Endothelial cell of umbilical vein (primary cell): ENCODE measurements at regions not wholly inside any gene's neighbourhood (a gene's known extent, or its start where the extent isn't known, plus 50 kb on each side); places are given as distances from the start of the nearest gene placed in this dataset.
A peak's percentile ranks its signal among the peaks of the same experiment; 100 is the strongest.

Source experiments
- BruUV-seq: library from RNA; stranded (reverse); fragments of 400-500 nt; replicated peaks from 2 replicates; lab custom pipeline; 2021; lab: Mats Ljungman, UMichigan
- CTCF ChIA-PET: fragments of 300-600, 350-600 bp; sonication (Branson Sonifier 250); formaldehyde crosslinking; loops from one replicate; lab custom pipeline; 2021; ENCODE audit warnings: antibody characterized with exemption, inconsistent platforms; lab: Charles Lee
- POLR2A ChIA-PET: fragments of 300-600, 350-600 bp; sonication (Branson Sonifier 250); formaldehyde crosslinking; loops from one replicate; lab custom pipeline; 2021; ENCODE audit warnings: antibody characterized with exemption, inconsistent platforms; lab: Charles Lee
- DNase-seq: peaks from one replicate; pipeline ENCODE4 v3.0.0-alpha.2; 2011; ENCODE audit warnings: low read depth, low spot score
- FAIRE-seq: peaks from 2 replicates; lab custom pipeline; 2011; peaks lifted over from hg19 to GRCh38; lab: Jason Lieb, UNC
- H2AFZ ChIP-seq: 2 replicates; pipeline ENCODE4 v1.6.0; 2012; ENCODE audit warnings: low read depth, low read length, control low read depth, inconsistent platforms
- H3K27ac ChIP-seq: 2 replicates; pipeline ENCODE4 v1.5.1; 2011; ENCODE audit warnings: low read depth, mild to moderate bottlenecking, control low read depth, low read length, moderate library complexity; ENCODE audit not compliant: insufficient read depth
- H3K27me3 ChIP-seq, 2 experiments: 2 replicates each; pipeline versions ENCODE4 v1.6.0 to v1.6.1; 2011; ENCODE audit warnings: low read length in 2 of 2, mixed read lengths in 1 of 2; ENCODE audit not compliant: control insufficient read depth in 2 of 2, insufficient read depth in 2 of 2
- H3K36me3 ChIP-seq, 2 experiments: 2 replicates in 1 of 2; 3 replicates in 1 of 2; pipeline ENCODE4 v1.5.1; 2011; ENCODE audit warnings: low read length in 2 of 2, mild to moderate bottlenecking in 1 of 2, moderate library complexity in 1 of 2; ENCODE audit not compliant: control insufficient read depth in 2 of 2, insufficient read depth in 2 of 2; ENCODE audit errors: extremely low read depth in 1 of 2
- H3K4me1 ChIP-seq: 3 replicates; pipeline ENCODE4 v1.5.1; 2011; ENCODE audit warnings: mild to moderate bottlenecking, low read length; ENCODE audit not compliant: control insufficient read depth, insufficient read depth; ENCODE audit errors: extremely low read depth
- H3K4me2 ChIP-seq: 2 replicates; pipeline ENCODE4 v1.6.1; 2011; ENCODE audit warnings: low read length, control low read depth, mixed read lengths; ENCODE audit not compliant: insufficient read depth
- H3K4me3 ChIP-seq, 3 experiments: fragments of 200-600 bp in 1 of 3; sonication (generic), shearing (Covaris generic) in 1 of 3; replicated peaks in 1 of 3; 2 replicates each; pipeline ENCODE4 v1.5.1; 2011 to 2016; ENCODE audit warnings: control low read depth in 3 of 3, low read length in 3 of 3, mild to moderate bottlenecking in 2 of 3, inconsistent platforms in 1 of 3, low read depth in 1 of 3, moderate library complexity in 1 of 3; ENCODE audit not compliant: insufficient read depth in 1 of 3
- H3K79me2 ChIP-seq: 2 replicates; pipeline ENCODE4 v1.6.0; 2012; ENCODE audit warnings: low read length, inconsistent platforms; ENCODE audit not compliant: control insufficient read depth, insufficient read depth
- H3K9ac ChIP-seq: replicated peaks from 2 replicates; pipeline ENCODE3; 2011; ENCODE audit warnings: low read length, control low read depth; ENCODE audit not compliant: insufficient read depth; ENCODE audit errors: extremely low read depth
- H3K9me1 ChIP-seq: replicated peaks from 3 replicates; pipeline ENCODE4 v1.6.0; 2011; ENCODE audit warnings: mild to moderate bottlenecking, low read length; ENCODE audit not compliant: control insufficient read depth, insufficient read depth; ENCODE audit errors: extremely low read depth
- H3K9me3 ChIP-seq: replicated peaks from 2 replicates; pipeline ENCODE4 v1.5.1; 2012; ENCODE audit warnings: low read length, inconsistent platforms; ENCODE audit not compliant: control insufficient read depth, insufficient read depth
- H4K20me1 ChIP-seq: replicated peaks from 2 replicates; pipeline ENCODE3; 2011; ENCODE audit warnings: mild to moderate bottlenecking, low read length; ENCODE audit not compliant: control insufficient read depth, insufficient read depth; ENCODE audit errors: extremely low read depth
- EZH2 ChIP-seq: IDR thresholded peaks from 2 replicates; pipeline ENCODE4 v1.6.1; 2012; ENCODE audit warnings: borderline replicate concordance, low read depth, mild to moderate bottlenecking, moderate library complexity, low read length, inconsistent platforms; ENCODE audit not compliant: severe bottlenecking
- FOS ChIP-seq: IDR thresholded peaks from 2 replicates; pipeline ENCODE4 v1.6.1; 2011; ENCODE audit warnings: mild to moderate bottlenecking, low read length, moderate library complexity, borderline replicate concordance; ENCODE audit not compliant: insufficient read depth
- GATA2 ChIP-seq: IDR thresholded peaks from 2 replicates; pipeline ENCODE4 v1.7.0; 2011; ENCODE audit warnings: low read depth, mild to moderate bottlenecking, moderate library complexity, mixed read lengths, low read length; ENCODE audit not compliant: insufficient read length, insufficient read depth
- JUN ChIP-seq: IDR thresholded peaks from 2 replicates; pipeline ENCODE4 v1.6.1; 2011; ENCODE audit warnings: borderline replicate concordance, low read depth; ENCODE audit not compliant: insufficient read length, insufficient read depth
- MYC ChIP-seq: IDR thresholded peaks from one replicate; pipeline ENCODE4 v1.6.1; 2011; ENCODE audit warnings: mild to moderate bottlenecking, low read depth, low read length
- POLR2A ChIP-seq: IDR thresholded peaks from 2 replicates; pipeline ENCODE4 v1.6.1; 2012; ENCODE audit warnings: low read depth, mild to moderate bottlenecking, control low read depth, low read length
- POLR2AphosphoS5 ChIP-seq: IDR thresholded peaks from 2 replicates; pipeline ENCODE4 v1.6.1; 2012; ENCODE audit warnings: low read depth, mild to moderate bottlenecking, control low read depth, low read length, moderate library complexity; ENCODE audit not compliant: insufficient read depth
- dilution Hi-C: fragments of 300-500 bp; cut with MboI; formaldehyde crosslinking; loops from one replicate; pipeline ENCODE4 v1.15.0; 2019; ENCODE audit warnings: low sequenced_read_pairs; ENCODE audit not compliant: extremely low pct_ligation_motif_present
- intact Hi-C: fragments of 100-400 bp; cut with micrococcal nuclease; formaldehyde crosslinking; loops from one replicate; pipeline ENCODE4 v1.10.0; 2022
- TF ChIP-seq, protein P1 (sequence below), 2 donors: IDR thresholded peaks; 1 replicate in 1 of 2; 2 replicates in 1 of 2; pipeline ENCODE4 v1.5.1; 2011; ENCODE audit warnings: low read length in 2 of 2, mild to moderate bottlenecking in 2 of 2, moderate library complexity in 2 of 2, control low read depth in 1 of 2, inconsistent platforms in 1 of 2, low read depth in 1 of 2; ENCODE audit not compliant: insufficient read depth in 1 of 2; ENCODE audit errors: extremely low read depth in 1 of 2
- TF ChIP-seq, protein P2 (sequence below): IDR thresholded peaks from 2 replicates; pipeline ENCODE4 v1.6.1; 2011; ENCODE audit not compliant: insufficient read depth, insufficient read length

DNA sequence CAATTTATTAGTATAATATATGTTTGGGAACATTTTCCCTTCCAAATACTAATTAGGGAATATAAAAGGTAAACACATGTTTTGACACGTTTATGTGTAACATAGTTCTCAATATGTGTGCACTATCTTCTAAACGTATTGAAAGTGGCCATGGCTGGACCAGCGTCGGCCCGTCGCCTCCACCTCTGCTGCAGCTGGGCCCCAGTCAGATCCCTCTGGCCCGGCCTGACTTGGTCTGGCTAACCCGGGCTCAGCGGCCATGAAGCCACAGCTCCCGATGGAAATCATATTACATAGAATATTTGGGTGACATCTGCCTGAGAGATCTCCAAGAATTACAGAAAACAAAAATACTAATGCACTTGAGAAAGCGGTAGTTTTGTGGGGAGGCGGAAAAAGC, 474.4 kb upstream of the CDH2 start:
- Histone ChIP-seq H3K27ac (no peak overlapping the region), H3K9me1 (no peaks in the 10 kb centered on the region), H3K4me2 (peak overlapping the region; percentile 59), H2AFZ (no peak overlapping the region), H3K4me3 (no peak overlapping the region), H3K4me1 (peaks cover 6% of the 10 kb centered on the region), H3K9ac (no peak overlapping the region), H3K27me3 (no peaks in the 10 kb centered on the region), H4K20me1 (no peaks in the 10 kb centered on the region), H3K79me2 (no peaks in the 10 kb centered on the region), H3K36me3 (no peaks in the 10 kb centered on the region), H3K9me3 (no peaks in the 10 kb centered on the region)
- no peak for TF ChIP-seq POLR2A
- no peak for TF ChIP-seq MYC
- TF ChIP-seq, protein P1, sequence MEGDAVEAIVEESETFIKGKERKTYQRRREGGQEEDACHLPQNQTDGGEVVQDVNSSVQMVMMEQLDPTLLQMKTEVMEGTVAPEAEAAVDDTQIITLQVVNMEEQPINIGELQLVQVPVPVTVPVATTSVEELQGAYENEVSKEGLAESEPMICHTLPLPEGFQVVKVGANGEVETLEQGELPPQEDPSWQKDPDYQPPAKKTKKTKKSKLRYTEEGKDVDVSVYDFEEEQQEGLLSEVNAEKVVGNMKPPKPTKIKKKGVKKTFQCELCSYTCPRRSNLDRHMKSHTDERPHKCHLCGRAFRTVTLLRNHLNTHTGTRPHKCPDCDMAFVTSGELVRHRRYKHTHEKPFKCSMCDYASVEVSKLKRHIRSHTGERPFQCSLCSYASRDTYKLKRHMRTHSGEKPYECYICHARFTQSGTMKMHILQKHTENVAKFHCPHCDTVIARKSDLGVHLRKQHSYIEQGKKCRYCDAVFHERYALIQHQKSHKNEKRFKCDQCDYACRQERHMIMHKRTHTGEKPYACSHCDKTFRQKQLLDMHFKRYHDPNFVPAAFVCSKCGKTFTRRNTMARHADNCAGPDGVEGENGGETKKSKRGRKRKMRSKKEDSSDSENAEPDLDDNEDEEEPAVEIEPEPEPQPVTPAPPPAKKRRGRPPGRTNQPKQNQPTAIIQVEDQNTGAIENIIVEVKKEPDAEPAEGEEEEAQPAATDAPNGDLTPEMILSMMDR (IDR thresholded peaks at IDR 0.05; ENCODE audit: extremely low read depth in 1 of 2, insufficient read depth in 1 of 2, low read depth in 1 of 2, low read length in 2 of 2), result no peak
- TF ChIP-seq FOS, result no peak
- TF ChIP-seq, protein P2, sequence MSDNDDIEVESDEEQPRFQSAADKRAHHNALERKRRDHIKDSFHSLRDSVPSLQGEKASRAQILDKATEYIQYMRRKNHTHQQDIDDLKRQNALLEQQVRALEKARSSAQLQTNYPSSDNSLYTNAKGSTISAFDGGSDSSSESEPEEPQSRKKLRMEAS, result no peak
- no peak for TF ChIP-seq JUN
- TF ChIP-seq GATA2, result no peak
- TF ChIP-seq POLR2AphosphoS5, result no peak
- no peak for TF ChIP-seq EZH2
- ChIA-PET CTCF (interaction anchor here (1.2 kb wide), 1 partner anchor 14 kb away, joined by 3 read pairs; no protein-coding TSS in a partner anchor), POLR2A (no interaction called here)
- BruUV-seq, result no TSS peak
- no peak for DNase-seq
- intact Hi-C loops, result loop anchor here (1.0 kb wide), 1 partner anchor 143 kb away; no protein-coding TSS in a partner anchor
- dilution Hi-C loops, result no loop called here
- no peak for FAIRE-seq
